ENCODE measurements at regions not wholly inside any gene's neighbourhood (a gene's known extent, or its start where the extent isn't known, plus 50 kb on each side); places are given as distances from the start of the nearest gene placed in this dataset.
"Not testable (repeated sequence)": the region's sequence is repeated elsewhere in the genome, so short reads cannot be mapped to it uniquely, and the experiment has no call there.

GRCh38 chr10:3886191-3886590 is 101.2 kb upstream of the KLF6 start:
- no peak for DNase-seq

GRCh38 chr10:3882855-3883254 is 97.8 kb upstream of the KLF6 start:
- DNase-seq = no peak

- DNase-seq = no peak
Measured at GRCh38 chr10:3881622-3882021, 96.6 kb upstream of the KLF6 start.

GRCh38 chr10:3879073-3879472 is 94.1 kb upstream of the KLF6 start:
- no peak for DNase-seq

GRCh38 chr10:3877211-3878000 is 92.4 kb upstream of the KLF6 start:
- DNase-seq = no peak

GRCh38 chr10:3876350-3876962 is 91.4 kb upstream of the KLF6 start:
- no peak for DNase-seq

GRCh38 chr10:3875842-3876235 is 90.8 kb upstream of the KLF6 start:
- no peak for DNase-seq

GRCh38 chr10:3874990-3875841 is 90.2 kb upstream of the KLF6 start:
- DNase-seq = peak; percentile 46

- DNase-seq = not testable (repeated sequence)
Measured at GRCh38 chr10:3874610-3874989, 89.6 kb upstream of the KLF6 start.

GRCh38 chr10:3873728-3874461 is 88.9 kb upstream of the KLF6 start:
- peak; percentile 38 for DNase-seq

- DNase-seq = no peak
Measured at GRCh38 chr10:3872712-3873329, 87.8 kb upstream of the KLF6 start.

- DNase-seq = no peak
Measured at GRCh38 chr10:3871424-3871996, 86.5 kb upstream of the KLF6 start.

- DNase-seq = no peak
Measured at GRCh38 chr10:3869036-3869435, 84.0 kb upstream of the KLF6 start.

- DNase-seq = no peak
Measured at GRCh38 chr10:3868271-3868664, 83.3 kb upstream of the KLF6 start.

GRCh38 chr10:3867454-3868270 is 82.7 kb upstream of the KLF6 start:
- no peak for DNase-seq

GRCh38 chr10:3866332-3866731 is 81.3 kb upstream of the KLF6 start:
- DNase-seq = no peak

- no peak for DNase-seq
Measured at GRCh38 chr10:3865565-3865964, 80.6 kb upstream of the KLF6 start.

GRCh38 chr10:3861795-3862194 is 76.8 kb upstream of the KLF6 start:
- no peak for DNase-seq

- no peak for DNase-seq
Measured at GRCh38 chr10:3858051-3858845, 73.2 kb upstream of the KLF6 start.

- no peak for DNase-seq
Measured at GRCh38 chr10:3857318-3857717, 72.3 kb upstream of the KLF6 start.
